H9 (cell line): ENCODE measurements at regions not wholly inside any gene's neighbourhood (a gene's known extent, or its start where the extent isn't known, plus 50 kb on each side); places are given as distances from the start of the nearest gene placed in this dataset.

Source experiments
- DNase-seq: peaks from one replicate; pipeline ENCODE4 v3.0.0-alpha.2; 2017
- H2AFZ ChIP-seq: one replicate; pipeline ENCODE4 v1.6.1; 2013; ENCODE audit warnings: mild to moderate bottlenecking, low read length, control low read depth, moderate library complexity
- H2AK5ac ChIP-seq: 2 replicates; pipeline ENCODE4 v1.6.1; 2013; ENCODE audit warnings: low read length, control low read depth, mixed read lengths; ENCODE audit not compliant: insufficient read length
- H2BK120ac ChIP-seq: one replicate; pipeline ENCODE4 v1.6.1; 2013; ENCODE audit warnings: low read depth, mild to moderate bottlenecking, low read length, control low read depth, inconsistent platforms; ENCODE audit not compliant: poor library complexity, severe bottlenecking
- H2BK12ac ChIP-seq: 2 replicates; pipeline ENCODE4 v1.6.1; 2013; ENCODE audit warnings: low read length, control low read depth, mixed read lengths, low read depth; ENCODE audit not compliant: insufficient read length
- H2BK15ac ChIP-seq: 2 replicates; pipeline ENCODE4 v1.6.1; 2013; ENCODE audit warnings: low read depth, low read length, control low read depth
- H2BK20ac ChIP-seq: one replicate; pipeline ENCODE4 v1.6.1; 2013; ENCODE audit warnings: low read depth, mild to moderate bottlenecking, low read length, control low read depth, inconsistent platforms; ENCODE audit not compliant: poor library complexity, severe bottlenecking
- H2BK5ac ChIP-seq: 2 replicates; pipeline ENCODE4 v1.6.1; 2013; ENCODE audit warnings: low read length, control low read depth, mixed read lengths; ENCODE audit not compliant: insufficient read length
- H3K14ac ChIP-seq: 2 replicates; pipeline ENCODE4 v1.6.1; 2013; ENCODE audit warnings: low read length, control low read depth; ENCODE audit not compliant: insufficient read depth
- H3K18ac ChIP-seq: 2 replicates; pipeline ENCODE4 v1.6.1; 2013; ENCODE audit warnings: low read depth, mild to moderate bottlenecking, mixed read lengths, low read length, control low read depth; ENCODE audit not compliant: insufficient read length
- H3K23ac ChIP-seq: 2 replicates; pipeline ENCODE4 v1.6.1; 2013; ENCODE audit warnings: low read length, control low read depth, mixed read lengths, low read depth; ENCODE audit not compliant: insufficient read length
- H3K23me2 ChIP-seq: 2 replicates; pipeline ENCODE4 v1.6.1; 2013; ENCODE audit warnings: low read depth, mild to moderate bottlenecking, mixed read lengths, low read length, control low read depth; ENCODE audit not compliant: insufficient read length, poor library complexity, severe bottlenecking
- H3K27ac ChIP-seq: 2 replicates; pipeline ENCODE4 v1.5.1; 2013; ENCODE audit warnings: low read length, control low read depth, mixed read lengths, low read depth; ENCODE audit not compliant: insufficient read length
- H3K27me3 ChIP-seq: 2 replicates; pipeline ENCODE4 v1.6.1; 2013; ENCODE audit warnings: low read length, control low read depth, inconsistent platforms; ENCODE audit not compliant: insufficient read depth
- H3K4ac ChIP-seq: 2 replicates; pipeline ENCODE4 v1.6.1; 2013; ENCODE audit warnings: low read depth, mild to moderate bottlenecking, control low read depth, inconsistent platforms, low read length, moderate library complexity
- H3K4me1 ChIP-seq: 2 replicates; pipeline ENCODE4 v1.6.1; 2013; ENCODE audit warnings: low read length, control low read depth, inconsistent platforms; ENCODE audit not compliant: insufficient read depth
- H3K4me2 ChIP-seq: 2 replicates; pipeline ENCODE4 v1.6.1; 2013; ENCODE audit warnings: low read length, control low read depth, mixed read lengths; ENCODE audit not compliant: insufficient read length, insufficient read depth
- H3K56ac ChIP-seq: 2 replicates; pipeline ENCODE4 v1.6.1; 2013; ENCODE audit warnings: low read depth, mild to moderate bottlenecking, mixed read lengths, low read length, control low read depth; ENCODE audit not compliant: insufficient read length
- H3K79me1 ChIP-seq: 2 replicates; pipeline ENCODE4 v1.6.1; 2013; ENCODE audit warnings: low read depth, mild to moderate bottlenecking, moderate library complexity, low read length, control low read depth, inconsistent platforms; ENCODE audit not compliant: insufficient read depth, poor library complexity, severe bottlenecking
- H3K79me2 ChIP-seq: 2 replicates; pipeline ENCODE4 v1.6.1; 2013; ENCODE audit warnings: low read length, control low read depth, inconsistent platforms; ENCODE audit not compliant: insufficient read depth
- H3K9ac ChIP-seq: 2 replicates; pipeline ENCODE4 v1.6.1; 2013; ENCODE audit warnings: low read length, control low read depth, mixed read lengths; ENCODE audit not compliant: insufficient read length; ENCODE audit errors: extremely low read depth
- H3K9me3 ChIP-seq: one replicate; pipeline ENCODE4 v1.6.1; 2013; ENCODE audit warnings: low read depth, low read length, inconsistent platforms; ENCODE audit not compliant: control insufficient read depth
- H3T11ph ChIP-seq: one replicate; pipeline ENCODE4 v1.6.1; 2013; ENCODE audit warnings: mild to moderate bottlenecking, low read length, control low read depth, inconsistent platforms
- H4K20me1 ChIP-seq: one replicate; pipeline ENCODE4 v1.6.1; 2013; ENCODE audit not compliant: control insufficient read depth, insufficient read length, insufficient read depth
- H4K5ac ChIP-seq: 2 replicates; pipeline ENCODE4 v1.6.1; 2013; ENCODE audit warnings: low read depth, mild to moderate bottlenecking, mixed read lengths, low read length, control low read depth; ENCODE audit not compliant: insufficient read length
- H4K8ac ChIP-seq: replicated peaks from 2 replicates; pipeline ENCODE4 v1.6.1; 2013; ENCODE audit warnings: low read length, control low read depth, mixed read lengths, low read depth; ENCODE audit not compliant: insufficient read length
- H4K91ac ChIP-seq: 2 replicates; pipeline ENCODE4 v1.6.1; 2013; ENCODE audit warnings: low read depth, mild to moderate bottlenecking, moderate library complexity, mixed read lengths, low read length, control low read depth; ENCODE audit not compliant: insufficient read length
- H3K27ac Mint-ChIP-seq, 3 experiments: 2 replicates in 2 of 3; 3 replicates in 1 of 3; pipeline ENCODE4 v1.8.0; 2020 to 2021; ENCODE audit warnings: mixed read lengths in 3 of 3, mild to moderate bottlenecking in 1 of 3, moderate library complexity in 1 of 3
- H3K27me3 Mint-ChIP-seq: 2 replicates; pipeline ENCODE4 v1.8.0; 2021; ENCODE audit warnings: low read depth, mild to moderate bottlenecking, moderate library complexity, mixed read lengths
- H3K36me3 Mint-ChIP-seq, 3 experiments: 2 replicates in 2 of 3; 3 replicates in 1 of 3; pipeline ENCODE4 v1.8.0; 2020 to 2021; ENCODE audit warnings: low read depth in 3 of 3, mixed read lengths in 3 of 3; ENCODE audit not compliant: insufficient read depth in 1 of 3
- H3K4me1 Mint-ChIP-seq, 2 experiments: 2 replicates each; pipeline ENCODE4 v1.8.0; 2020; ENCODE audit warnings: mixed read lengths in 2 of 2
- H3K4me3 Mint-ChIP-seq, 2 experiments: 2 replicates in 1 of 2; 3 replicates in 1 of 2; pipeline ENCODE4 v1.8.0; 2020 to 2021; ENCODE audit warnings: mild to moderate bottlenecking in 2 of 2, mixed read lengths in 2 of 2, moderate library complexity in 1 of 2
- H3K9me3 Mint-ChIP-seq, 2 experiments: 2 replicates in 1 of 2; 3 replicates in 1 of 2; pipeline ENCODE4 v1.8.0; 2020; ENCODE audit warnings: mild to moderate bottlenecking in 2 of 2, mixed read lengths in 2 of 2, moderate library complexity in 1 of 2
- CTCF ChIP-seq: fragments of 200-600 bp; sonication (generic); conservative IDR thresholded peaks from 3 replicates; pipeline ENCODE4 v1.8.0; 2021; ENCODE audit warnings: antibody characterized with exemption, mild to moderate bottlenecking
- WGBS: extraction: QIAGEN DNeasy Blood & Tissue Kit; methylation state at CpG from one replicate; pipeline ENCODE4 v1.1.7; 2013; ENCODE audit warnings: missing lambda C conversion rate, low lambda C conversion rate, mixed read lengths; ENCODE audit not compliant: insufficient read length; ENCODE audit errors: extremely low coverage; 5-methylcytosine and 5-hydroxymethylcytosine counted together

GRCh38 chr2:129810521-129810920 is 168.9 kb upstream of the RAB6C start:
- H2BK15ac ChIP-seq: no peak overlapping the region
- no peak for TF ChIP-seq CTCF
- peaks cover 2% of the 10 kb centered on the region for H3K9me3 ChIP-seq
- H3K4me2 ChIP-seq: no peak overlapping the region
- H3K14ac ChIP-seq: no peak overlapping the region
- no peak overlapping the region for H3K23ac ChIP-seq
- H3K4me1 ChIP-seq: no peaks in the 10 kb centered on the region
- no peak overlapping the region for H3T11ph ChIP-seq
- H2AK5ac ChIP-seq: no peak overlapping the region
- H3K9ac ChIP-seq: no peak overlapping the region
- DNase-seq: no peak
- no CpG with 5 or more reads among the region's 3 CpGs for WGBS
- no peak overlapping the region for H2BK12ac ChIP-seq
- Mint-ChIP-seq H3K27me3 (peaks cover 1% of the 10 kb centered on the region; the same call in 1 of the 2 replicates), H3K27ac (no peak overlapping the region), H3K9me3 (peaks cover 15 to 21% of the 10 kb centered on the region in 2 experiments), H3K36me3 (peaks cover 9 to 17% (median 12%) of the 10 kb centered on the region in 3 experiments), H3K4me1 (peaks cover 39 to 43% of the 10 kb centered on the region in 2 experiments), H3K4me3 (no peak overlapping the region)
- H4K5ac ChIP-seq: no peak overlapping the region
- H3K18ac ChIP-seq: no peak overlapping the region
- H4K8ac ChIP-seq: no peak overlapping the region
- no peaks in the 10 kb centered on the region for H3K27me3 ChIP-seq
- H4K91ac ChIP-seq: no peak overlapping the region
- H4K20me1 ChIP-seq: no peaks in the 10 kb centered on the region
- no peak overlapping the region for H3K56ac ChIP-seq
- H3K27ac ChIP-seq: no peak overlapping the region
- no peak overlapping the region for H2AFZ ChIP-seq
- H3K79me2 ChIP-seq: no peaks in the 10 kb centered on the region
- no peaks in the 10 kb centered on the region for H3K23me2 ChIP-seq
- H2BK120ac ChIP-seq: no peak overlapping the region
- no peak overlapping the region for H2BK20ac ChIP-seq
- H3K4ac ChIP-seq: no peak overlapping the region
- H2BK5ac ChIP-seq: no peak overlapping the region
- H3K79me1 ChIP-seq: no peaks in the 10 kb centered on the region
